GM18868 (cell line): ENCODE measurements at regions not wholly inside any gene's neighbourhood (a gene's known extent, or its start where the extent isn't known, plus 50 kb on each side); places are given as distances from the start of the nearest gene placed in this dataset.
A peak's percentile ranks its signal among the peaks of the same experiment; 100 is the strongest.

Source experiments
- ATAC-seq: cut with Tn5 transposase; IDR thresholded peaks from one replicate; pipeline ENCODE4 v1.9.1; 2021; ENCODE audit warnings: mild to moderate bottlenecking, moderate library complexity; ENCODE audit not compliant: unreplicated experiment

GRCh38 chr1:83110156-83110555 lies 888.8 kb downstream of the TTLL7 start:
- no peak for ATAC-seq

- peak; percentile 75 for ATAC-seq
These were observed 889.2 kb downstream of the TTLL7 start for GRCh38 chr1:83109692-83110091.

- ATAC-seq, result no peak
These were observed 894.4 kb downstream of the TTLL7 start for GRCh38 chr1:83104558-83104957.

- no peak for ATAC-seq
These were observed 895.6 kb downstream of the TTLL7 start for GRCh38 chr1:83103341-83103740.

GRCh38 chr1:83102630-83103071 lies 896.3 kb downstream of the TTLL7 start:
- no peak for ATAC-seq

- no peak for ATAC-seq
These were observed 897.5 kb downstream of the TTLL7 start for GRCh38 chr1:83101406-83101805.

GRCh38 chr1:83100133-83100532 lies 898.8 kb downstream of the TTLL7 start:
- ATAC-seq, result no peak

- no peak for ATAC-seq
These were observed 900.1 kb downstream of the TTLL7 start for GRCh38 chr1:83098791-83099190.

GRCh38 chr1:83098131-83098530 lies 900.8 kb downstream of the TTLL7 start:
- ATAC-seq, result no peak

- peak; percentile 66 for ATAC-seq
These were observed 901.2 kb downstream of the TTLL7 start for GRCh38 chr1:83097715-83098114.

GRCh38 chr1:83095570-83095969 lies 903.4 kb downstream of the TTLL7 start:
- no peak for ATAC-seq

GRCh38 chr1:83090195-83090594 lies 908.7 kb downstream of the TTLL7 start:
- no peak for ATAC-seq

GRCh38 chr1:83087851-83088250 lies 911.1 kb downstream of the TTLL7 start:
- ATAC-seq, result no peak

GRCh38 chr1:83086986-83087512 lies 911.9 kb downstream of the TTLL7 start:
- no peak for ATAC-seq

- peak; percentile 60 for ATAC-seq
These were observed 912.6 kb downstream of the TTLL7 start for GRCh38 chr1:83086346-83086745.

- ATAC-seq, result no peak
These were observed 915.2 kb downstream of the TTLL7 start for GRCh38 chr1:83083589-83084224.

- ATAC-seq, result no peak
These were observed 921.5 kb downstream of the TTLL7 start for GRCh38 chr1:83077411-83077810.

- peak; percentile 73 for ATAC-seq
These were observed 923.8 kb downstream of the TTLL7 start for GRCh38 chr1:83075107-83075506.

GRCh38 chr1:83067954-83068353 lies 931.0 kb downstream of the TTLL7 start:
- no peak for ATAC-seq

GRCh38 chr1:83065952-83066727 lies 932.8 kb downstream of the TTLL7 start:
- no peak for ATAC-seq

- no peak for ATAC-seq
These were observed 934.2 kb downstream of the TTLL7 start for GRCh38 chr1:83064589-83065242.
